Spleen (tissue), 7 donors: ENCODE measurements at regions not wholly inside any gene's neighbourhood (a gene's known extent, or its start where the extent isn't known, plus 50 kb on each side); places are given as distances from the start of the nearest gene placed in this dataset.

Experiments used
- POLR2A ChIP-seq, 3 donors: fragments of 450-650 bp; IDR thresholded peaks; one replicate each; pipeline ENCODE4 v1.5.1; 2017; ENCODE audit warnings: antibody characterized with exemption in 3 of 3, mild to moderate bottlenecking in 1 of 3
- POLR2AphosphoS5 ChIP-seq, 3 donors: sonication (generic); formaldehyde crosslinking; IDR thresholded peaks; one replicate each; pipeline ENCODE4 v1.5.1; 2017; ENCODE audit warnings: antibody characterized with exemption in 3 of 3
- TF ChIP-seq, protein P1 (sequence below), 11 experiments: fragments of 200-600 bp in 7 of 11; fragments of 450-650 bp in 4 of 11; sonication (generic) in 4 of 11; IDR thresholded peaks in 8 of 11; conservative IDR thresholded peaks in 3 of 11; 1 replicate in 7 of 11; 2 replicates in 4 of 11; pipeline versions ENCODE4 v1.4.0 to v1.8.0; 2016 to 2021; ENCODE audit warnings: antibody characterized with exemption in 11 of 11, inconsistent platforms in 4 of 11, mild to moderate bottlenecking in 1 of 11
- donor health status: DM: no; HTN: no; CAD: no; lungs with moderate emphysema.
- donor health status: DM: no; HTN: no; CAD: no.
- donor health status: DM: no; HTN: no; CAD: no.

- TF ChIP-seq POLR2A (IDR thresholded peaks at IDR 0.05) (no peak), POLR2AphosphoS5 (IDR thresholded peaks at IDR 0.05) (no peak)
- TF ChIP-seq, protein P1, sequence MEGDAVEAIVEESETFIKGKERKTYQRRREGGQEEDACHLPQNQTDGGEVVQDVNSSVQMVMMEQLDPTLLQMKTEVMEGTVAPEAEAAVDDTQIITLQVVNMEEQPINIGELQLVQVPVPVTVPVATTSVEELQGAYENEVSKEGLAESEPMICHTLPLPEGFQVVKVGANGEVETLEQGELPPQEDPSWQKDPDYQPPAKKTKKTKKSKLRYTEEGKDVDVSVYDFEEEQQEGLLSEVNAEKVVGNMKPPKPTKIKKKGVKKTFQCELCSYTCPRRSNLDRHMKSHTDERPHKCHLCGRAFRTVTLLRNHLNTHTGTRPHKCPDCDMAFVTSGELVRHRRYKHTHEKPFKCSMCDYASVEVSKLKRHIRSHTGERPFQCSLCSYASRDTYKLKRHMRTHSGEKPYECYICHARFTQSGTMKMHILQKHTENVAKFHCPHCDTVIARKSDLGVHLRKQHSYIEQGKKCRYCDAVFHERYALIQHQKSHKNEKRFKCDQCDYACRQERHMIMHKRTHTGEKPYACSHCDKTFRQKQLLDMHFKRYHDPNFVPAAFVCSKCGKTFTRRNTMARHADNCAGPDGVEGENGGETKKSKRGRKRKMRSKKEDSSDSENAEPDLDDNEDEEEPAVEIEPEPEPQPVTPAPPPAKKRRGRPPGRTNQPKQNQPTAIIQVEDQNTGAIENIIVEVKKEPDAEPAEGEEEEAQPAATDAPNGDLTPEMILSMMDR (IDR thresholded peaks at IDR 0.05 in 8 of 11, conservative IDR thresholded peaks at IDR 0.05 in 3 of 11), result no peak
These were observed 55.6 kb upstream of the SKAP2 start for GRCh38 chr7:26919906-26920493.
